SU-DHL-6 (cell line): ENCODE measurements at regions not wholly inside any gene's neighbourhood (a gene's known extent, or its start where the extent isn't known, plus 50 kb on each side); places are given as distances from the start of the nearest gene placed in this dataset.

ENCODE experiments used
- H2AFZ ChIP-seq: fragments of 200-600 bp; sonication (generic); 2 replicates; pipeline ENCODE4 v1.6.1; 2014; ENCODE audit warnings: low read depth, mild to moderate bottlenecking, moderate library complexity, mixed read lengths, antibody characterized with exemption, low read length; ENCODE audit not compliant: severe bottlenecking
- H3F3A ChIP-seq: fragments of 200-600 bp; shearing (Covaris generic); 2 replicates; pipeline ENCODE4 v1.6.0; 2016; ENCODE audit warnings: antibody characterized with exemption, mild to moderate bottlenecking; ENCODE audit not compliant: insufficient read depth
- H3K27ac ChIP-seq: fragments of 200-600 bp; sonication (generic); 2 replicates; pipeline ENCODE4 v1.5.1; 2016; ENCODE audit warnings: low read depth, mild to moderate bottlenecking, low read length, moderate library complexity, mixed read lengths
- H3K27me3 ChIP-seq: fragments of 200-600 bp; sonication (generic), shearing (Covaris generic); 2 replicates; pipeline ENCODE4 v1.6.0; 2014; ENCODE audit warnings: mild to moderate bottlenecking, low read length
- H3K36me3 ChIP-seq: fragments of 200-600 bp; sonication (generic); 2 replicates; pipeline ENCODE4 v1.6.1; 2014; ENCODE audit warnings: mild to moderate bottlenecking, low read length, mixed read lengths
- H3K4me2 ChIP-seq: fragments of 300-600, 200-600 bp; shearing (Covaris generic), sonication (generic); 2 replicates; pipeline ENCODE4 v1.6.0; 2014; ENCODE audit warnings: low read length, low read depth, mild to moderate bottlenecking; ENCODE audit not compliant: poor library complexity, severe bottlenecking
- H3K4me3 ChIP-seq: fragments of 200-600 bp; sonication (generic); 2 replicates; pipeline ENCODE4 v1.5.1; 2014; ENCODE audit warnings: antibody characterized with exemption, low read length, mild to moderate bottlenecking, mixed read lengths; ENCODE audit not compliant: insufficient read depth, poor library complexity, severe bottlenecking
- H3K79me2 ChIP-seq: fragments of 200-600 bp; sonication (generic); 2 replicates; pipeline ENCODE4 v1.6.1; 2014; ENCODE audit warnings: mild to moderate bottlenecking, low read length, moderate library complexity; ENCODE audit not compliant: insufficient read depth
- H3K9ac ChIP-seq: fragments of 200-600 bp; sonication (generic); 2 replicates; pipeline ENCODE4 v1.7.0; 2014; ENCODE audit warnings: mild to moderate bottlenecking, low read length
- H3K9me2 ChIP-seq: fragments of 200-600 bp; sonication (generic); replicated peaks from 2 replicates; pipeline ENCODE4 v1.6.1; 2014; ENCODE audit warnings: low read length; ENCODE audit not compliant: insufficient read depth
- H3K9me3 ChIP-seq: fragments of 200-600 bp; sonication (generic); 2 replicates; pipeline ENCODE4 v1.6.1; 2014; ENCODE audit warnings: low read length, mixed read lengths; ENCODE audit not compliant: insufficient read depth
- H4K20me1 ChIP-seq: fragments of 200-600 bp; sonication (generic); 2 replicates; pipeline ENCODE4 v1.6.1; 2014; ENCODE audit warnings: low read depth, mild to moderate bottlenecking, antibody characterized with exemption, low read length, moderate library complexity, mixed read lengths
- CTCF ChIP-seq: fragments of 200-600 bp; sonication (generic); IDR thresholded peaks from one replicate; pipeline ENCODE4 v1.5.1; 2017; ENCODE audit warnings: antibody characterized with exemption, mild to moderate bottlenecking, low read length, moderate library complexity; ENCODE audit not compliant: insufficient read depth, poor library complexity, severe bottlenecking
- EZH2phosphoT487 ChIP-seq: fragments of 200-600 bp; sonication (generic), shearing (Covaris generic); conservative IDR thresholded peaks from 2 replicates; pipeline ENCODE4 v1.6.1; 2018; ENCODE audit warnings: mild to moderate bottlenecking, antibody characterized with exemption, low read length, moderate library complexity, mixed read lengths

- Histone ChIP-seq H3K36me3 (no peaks in the 10 kb centered on the region), H4K20me1 (no peaks in the 10 kb centered on the region), H3K79me2 (no peaks in the 10 kb centered on the region), H3K27ac (no peak overlapping the region), H2AFZ (no peak overlapping the region), H3K9me3 (no peaks in the 10 kb centered on the region), H3F3A (no peaks in the 10 kb centered on the region), H3K9me2 (no peaks in the 10 kb centered on the region), H3K9ac (no peak overlapping the region), H3K4me2 (no peak overlapping the region), H3K27me3 (no peaks in the 10 kb centered on the region), H3K4me3 (no peak overlapping the region)
- no peak for TF ChIP-seq EZH2phosphoT487
- TF ChIP-seq CTCF = no peak
Measured at GRCh38 chr1:65688215-65688566, 104.5 kb upstream of the PDE4B start.

GRCh38 chr1:65688848-65689247, 103.8 kb upstream of the PDE4B start:
- no peaks in the 10 kb centered on the region for H3F3A ChIP-seq
- no peak overlapping the region for H3K4me3 ChIP-seq
- H3K9me3 ChIP-seq = no peaks in the 10 kb centered on the region
- H3K36me3 ChIP-seq = no peaks in the 10 kb centered on the region
- no peaks in the 10 kb centered on the region for H3K27me3 ChIP-seq
- no peak overlapping the region for H2AFZ ChIP-seq
- no peak overlapping the region for H3K27ac ChIP-seq
- no peaks in the 10 kb centered on the region for H3K9me2 ChIP-seq
- no peaks in the 10 kb centered on the region for H3K79me2 ChIP-seq
- no peak overlapping the region for H3K9ac ChIP-seq
- H3K4me2 ChIP-seq = no peak overlapping the region
- H4K20me1 ChIP-seq = no peaks in the 10 kb centered on the region
- TF ChIP-seq EZH2phosphoT487 = no peak
- no peak for TF ChIP-seq CTCF

- Histone ChIP-seq H3K27ac (no peak overlapping the region), H4K20me1 (no peaks in the 10 kb centered on the region)
- TF ChIP-seq CTCF (no peak), EZH2phosphoT487 (no peak)
Measured at GRCh38 chr1:65691152-65691900, 101.4 kb upstream of the PDE4B start.

More at GRCh38 chr1:65691152-65691900, 101.4 kb upstream of the PDE4B start:
- Histone ChIP-seq H3K27me3 (no peaks in the 10 kb centered on the region), H3K9me3 (no peaks in the 10 kb centered on the region), H3F3A (no peaks in the 10 kb centered on the region), H3K9ac (no peak overlapping the region), H3K4me2 (no peak overlapping the region), H3K79me2 (no peaks in the 10 kb centered on the region), H3K9me2 (no peaks in the 10 kb centered on the region), H3K36me3 (no peaks in the 10 kb centered on the region), H3K4me3 (no peak overlapping the region), H2AFZ (no peak overlapping the region)
